A549 (cell line): ENCODE measurements at regions not wholly inside any gene's neighbourhood (a gene's known extent, or its start where the extent isn't known, plus 50 kb on each side); places are given as distances from the start of the nearest gene placed in this dataset.

Experiments
- ATAC-seq, 2 experiments: fragments of 200-7000 bp in 1 of 2; fragments of >200 bp in 1 of 2; cut with Nextera tagmentation in 1 of 2; cut with Tn5 transposase in 1 of 2; 3 replicates each; pipeline versions ENCODE4 v1.8.0 to v1.9.1; 2018 to 2020; ENCODE audit warnings: mild to moderate bottlenecking in 1 of 2, moderate library complexity in 1 of 2
- CTCF ChIA-PET: fragments of 300-600 bp; sonication (Branson Sonifier 250); formaldehyde crosslinking; extraction: SDS; loops from one replicate; lab custom pipeline; 2021; ENCODE audit warnings: antibody characterized with exemption, inconsistent platforms; lab: Yijun Ruan, JAX
- POLR2A ChIA-PET: fragments of 350-600 bp; formaldehyde crosslinking; extraction: SDS; loops from one replicate; lab custom pipeline; 2021; ENCODE audit warnings: antibody characterized with exemption, inconsistent platforms; lab: Yijun Ruan, JAX
- DNase-seq, 2 experiments: peaks; one replicate each; pipeline versions ENCODE4 v3.0.0 to v3.0.0-alpha.2; 2011 to 2016; ENCODE audit warnings: low read depth in 1 of 2, low spot score in 1 of 2
- FAIRE-seq: peaks from 2 replicates; lab custom pipeline; 2011; peaks lifted over from hg19 to GRCh38; lab: Jason Lieb, UNC
- H3K27ac ChIP-seq, 2 experiments: fragments of >200 bp; sonication (Bioruptor Twin); formaldehyde crosslinking; 3 replicates each; pipeline ENCODE4 v1.5.1; 2016 to 2017
- H3K4me1 ChIP-seq: fragments of >200 bp; sonication (Bioruptor Twin); formaldehyde crosslinking; 3 replicates; pipeline ENCODE4 v1.6.1; 2016
- H3K4me2 ChIP-seq: fragments of >200 bp; sonication (Bioruptor Twin); formaldehyde crosslinking; 3 replicates; pipeline ENCODE4 v1.6.1; 2016
- H3K4me3 ChIP-seq: fragments of >200 bp; sonication (Bioruptor Twin); formaldehyde crosslinking; 3 replicates; pipeline ENCODE4 v1.5.1; 2016
- H3K9me3 ChIP-seq: fragments of >200 bp; sonication (Bioruptor Twin); formaldehyde crosslinking; 3 replicates; pipeline ENCODE4 v1.6.1; 2016
- BHLHE40 ChIP-seq: IDR thresholded peaks from 2 replicates; pipeline ENCODE4 v1.6.1; 2012; ENCODE audit warnings: low read depth, low read length, inconsistent platforms
- CEBPB ChIP-seq, 2 experiments: fragments of >200 bp in 1 of 2; sonication (Bioruptor Twin) in 1 of 2; formaldehyde crosslinking in 1 of 2; IDR thresholded peaks; 2 replicates each; pipeline ENCODE4 v1.6.1; 2012 to 2016
- CHD2 ChIP-seq: fragments of 150-350 bp; IDR thresholded peaks from 2 replicates; pipeline ENCODE4 v1.6.1; 2014; ENCODE audit warnings: low read length; ENCODE audit not compliant: partially characterized antibody
- CHD4 ChIP-seq: fragments of 200-600 bp; sonication (generic); IDR thresholded peaks from 2 replicates; pipeline ENCODE4 v1.6.1; 2016; ENCODE audit warnings: antibody characterized with exemption, mild to moderate bottlenecking, borderline replicate concordance
- EHF ChIP-seq: fragments of 250-450 bp; sonication (Bioruptor Pico); IDR thresholded peaks from 2 replicates; pipeline ENCODE4 v1.5.0; 2020; ENCODE audit warnings: mild to moderate bottlenecking
- EHMT2 ChIP-seq: fragments of 200-600 bp; sonication (generic); IDR thresholded peaks from 2 replicates; pipeline ENCODE4 v1.6.1; 2016; ENCODE audit warnings: antibody characterized with exemption, low read depth, mild to moderate bottlenecking, moderate library complexity
- EP300 ChIP-seq, 2 experiments: fragments of >200 bp; sonication (Bioruptor Twin); formaldehyde crosslinking; IDR thresholded peaks; 2 replicates in 1 of 2; 3 replicates in 1 of 2; pipeline ENCODE4 v1.6.1; 2016 to 2017
- ESRRA ChIP-seq: fragments of 150-350 bp; IDR thresholded peaks from 2 replicates; pipeline ENCODE4 v1.6.1; 2014; ENCODE audit warnings: mild to moderate bottlenecking, low read length, borderline replicate concordance
- FOSB ChIP-seq: fragments of 250-450 bp; sonication (Bioruptor Pico); IDR thresholded peaks from 2 replicates; pipeline ENCODE4 v1.5.0; 2020; ENCODE audit warnings: mild to moderate bottlenecking, moderate library complexity
- FOXS1 ChIP-seq: fragments of 250-450 bp; sonication (Bioruptor Pico); IDR thresholded peaks from 2 replicates; pipeline ENCODE4 v1.5.0; 2020; ENCODE audit warnings: mild to moderate bottlenecking, moderate library complexity
- GATA3 ChIP-seq: IDR thresholded peaks from 2 replicates; pipeline ENCODE4 v1.6.1; 2012; ENCODE audit warnings: borderline replicate concordance
- HEYL ChIP-seq: fragments of 250-450 bp; sonication (Bioruptor Pico); IDR thresholded peaks from 2 replicates; pipeline ENCODE4 v1.8.0; 2021; ENCODE audit warnings: mild to moderate bottlenecking, moderate library complexity
- HOXB5 ChIP-seq: fragments of 250-450 bp; sonication (Bioruptor Pico); IDR thresholded peaks from 2 replicates; pipeline ENCODE4 v1.5.0; 2020; ENCODE audit warnings: mild to moderate bottlenecking, moderate library complexity
- JUNB ChIP-seq: fragments of >200 bp; sonication (Bioruptor Twin); formaldehyde crosslinking; IDR thresholded peaks from 2 replicates; pipeline ENCODE4 v1.6.1; 2016
- MAFK ChIP-seq: fragments of 450-650 bp; IDR thresholded peaks from 2 replicates; pipeline ENCODE4 v1.6.1; 2014; ENCODE audit not compliant: partially characterized antibody
- MYC ChIP-seq: IDR thresholded peaks from 2 replicates; pipeline ENCODE4 v1.6.1; 2012; ENCODE audit warnings: mild to moderate bottlenecking, inconsistent platforms, low read length, improper control_type of control experiment, borderline replicate concordance
- NFE2L2 ChIP-seq: fragments of 150-350 bp; conservative IDR thresholded peaks from 2 replicates; pipeline ENCODE4 v1.6.1; 2014; ENCODE audit warnings: low read length
- NR3C1 ChIP-seq: fragments of >200 bp; sonication (Bioruptor Twin); formaldehyde crosslinking; IDR thresholded peaks from 3 replicates; pipeline ENCODE4 v1.6.1; 2017
- PHF8 ChIP-seq: fragments of 200-600 bp; sonication (generic); IDR thresholded peaks from 2 replicates; pipeline ENCODE4 v1.6.1; 2016; ENCODE audit warnings: low read depth, mild to moderate bottlenecking, antibody characterized with exemption, moderate library complexity, borderline replicate concordance
- RAD21 ChIP-seq, 2 experiments: fragments of >200 bp in 1 of 2; sonication (Bioruptor Twin) in 1 of 2; formaldehyde crosslinking in 1 of 2; IDR thresholded peaks in 1 of 2; conservative IDR thresholded peaks in 1 of 2; 2 replicates in 1 of 2; 3 replicates in 1 of 2; pipeline ENCODE4 v1.6.1; 2012 to 2018; ENCODE audit warnings: inconsistent platforms in 1 of 2
- RARB ChIP-seq: fragments of 250-450 bp; sonication (Bioruptor Pico); IDR thresholded peaks from 2 replicates; pipeline ENCODE4 v1.8.0; 2021; ENCODE audit warnings: mild to moderate bottlenecking, moderate library complexity
- RCOR1 ChIP-seq: fragments of 150-350 bp; IDR thresholded peaks from 2 replicates; pipeline ENCODE4 v1.6.1; 2014; ENCODE audit warnings: antibody characterized with exemption, low read length, low read depth
- RNF2 ChIP-seq: fragments of 200-600 bp; sonication (generic); IDR thresholded peaks from 2 replicates; pipeline ENCODE4 v1.6.1; 2016; ENCODE audit warnings: low read depth, mild to moderate bottlenecking, antibody characterized with exemption, moderate library complexity, borderline replicate concordance
- SMC3 ChIP-seq: fragments of >200 bp; sonication (Bioruptor Twin); formaldehyde crosslinking; IDR thresholded peaks from 3 replicates; pipeline ENCODE4 v1.6.1; 2018; ENCODE audit warnings: inconsistent platforms
- TFCP2L1 ChIP-seq: fragments of 250-450 bp; sonication (Bioruptor Pico); IDR thresholded peaks from 2 replicates; pipeline ENCODE4 v1.5.0; 2021; ENCODE audit warnings: mild to moderate bottlenecking
- ZC3H11A ChIP-seq: fragments of 450-650 bp; IDR thresholded peaks from 2 replicates; pipeline ENCODE4 v1.6.1; 2014; ENCODE audit warnings: antibody characterized with exemption, mild to moderate bottlenecking
- ZFP36 ChIP-seq: fragments of 450-650 bp; IDR thresholded peaks from 2 replicates; pipeline ENCODE4 v1.6.1; 2014; ENCODE audit warnings: borderline replicate concordance; ENCODE audit not compliant: partially characterized antibody
- ZNF302 ChIP-seq: fragments of 250-450 bp; sonication (Bioruptor Pico); IDR thresholded peaks from 2 replicates; pipeline ENCODE4 v1.9.0; 2021; ENCODE audit warnings: inconsistent platforms, mild to moderate bottlenecking, moderate library complexity
- WGBS: methylation state at CpG from one replicate; pipeline ENCODE4 v1.1.6; 2017; ENCODE audit errors: missing lambda C conversion rate; 5-methylcytosine and 5-hydroxymethylcytosine counted together
- TF ChIP-seq, protein P1 (sequence below): fragments of >200 bp; sonication (Bioruptor Twin); formaldehyde crosslinking; IDR thresholded peaks from 2 replicates; pipeline ENCODE4 v1.6.1; 2016
- TF ChIP-seq, protein P2 (sequence below): IDR thresholded peaks from 2 replicates; pipeline ENCODE4 v1.6.1; 2012
- TF ChIP-seq, protein P3 (sequence below): IDR thresholded peaks from 2 replicates; pipeline ENCODE4 v1.6.1; 2012
- TF ChIP-seq, protein P4 (sequence below): fragments of 250-450 bp; sonication (Bioruptor Pico); IDR thresholded peaks from 2 replicates; pipeline ENCODE4 v1.5.0; 2020; ENCODE audit warnings: low read depth, mild to moderate bottlenecking, moderate library complexity
- TF ChIP-seq, protein P5 (sequence below): fragments of 150-350 bp; IDR thresholded peaks from 2 replicates; pipeline ENCODE4 v1.6.1; 2014; ENCODE audit warnings: low read depth, mild to moderate bottlenecking, low read length
- TF ChIP-seq, protein P6 (sequence below): IDR thresholded peaks from 2 replicates; pipeline ENCODE4 v1.6.1; 2012; ENCODE audit warnings: low read depth, borderline replicate concordance

DNA sequence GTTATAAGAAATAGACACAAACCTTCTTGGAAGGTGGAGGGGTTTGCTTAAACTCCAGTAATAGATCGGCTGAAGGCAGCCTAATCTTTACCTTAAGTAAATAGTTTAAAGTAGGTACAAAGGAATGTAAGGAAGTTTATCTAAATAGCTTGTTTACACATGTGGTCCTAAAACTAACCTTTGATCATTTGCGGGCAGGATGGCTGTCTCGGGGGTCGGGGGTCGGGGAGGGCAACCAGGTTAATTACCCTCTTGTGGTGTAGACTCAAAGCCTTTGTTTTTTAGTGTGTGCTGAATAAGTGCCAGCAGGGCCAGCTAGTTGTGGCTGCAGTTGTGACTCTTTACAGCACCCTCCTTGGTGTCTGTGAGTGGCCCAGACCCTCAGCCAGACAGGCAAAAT, 256.9 kb upstream of the SESN3 start:
- FAIRE-seq (no peak), DNase-seq (no peak), ATAC-seq (no peak)
- Histone ChIP-seq H3K4me1 (no peaks in the 10 kb centered on the region), H3K4me3 (no peak overlapping the region), H3K9me3 (no peaks in the 10 kb centered on the region), H3K27ac (no peak overlapping the region), H3K4me2 (no peak overlapping the region)
- ChIA-PET POLR2A (no interaction called here), CTCF (interaction anchor here (1.2 kb wide), 1 partner anchor 20 kb away, joined by 4 read pairs; no protein-coding TSS in a partner anchor)
- 10% methylated on average over 5 of the region's 5 CpGs for WGBS
- TF ChIP-seq RNF2 (no peak), ZC3H11A (no peak), CEBPB (IDR thresholded peaks at IDR 0.05) (no peak), HOXB5 (CRISPR knock-in tag) (no peak), FOXS1 (CRISPR knock-in tag) (no peak), ESRRA (no peak), FOSB (CRISPR knock-in tag) (no peak), EHF (CRISPR knock-in tag) (no peak), EHMT2 (no peak), RAD21 (conservative IDR thresholded peaks at IDR 0.05 in 1 of 2, IDR thresholded peaks at IDR 0.05 in 1 of 2) (no peak), EP300 (IDR thresholded peaks at IDR 0.05) (no peak), GATA3 (no peak), BHLHE40 (no peak), NR3C1 (no peak), PHF8 (no peak)
- TF ChIP-seq, protein P1, sequence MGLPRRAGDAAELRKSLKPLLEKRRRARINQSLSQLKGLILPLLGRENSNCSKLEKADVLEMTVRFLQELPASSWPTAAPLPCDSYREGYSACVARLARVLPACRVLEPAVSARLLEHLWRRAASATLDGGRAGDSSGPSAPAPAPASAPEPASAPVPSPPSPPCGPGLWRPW = no peak
- TF ChIP-seq, protein P2, sequence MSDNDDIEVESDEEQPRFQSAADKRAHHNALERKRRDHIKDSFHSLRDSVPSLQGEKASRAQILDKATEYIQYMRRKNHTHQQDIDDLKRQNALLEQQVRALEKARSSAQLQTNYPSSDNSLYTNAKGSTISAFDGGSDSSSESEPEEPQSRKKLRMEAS = no peak
- TF ChIP-seq, protein P3, sequence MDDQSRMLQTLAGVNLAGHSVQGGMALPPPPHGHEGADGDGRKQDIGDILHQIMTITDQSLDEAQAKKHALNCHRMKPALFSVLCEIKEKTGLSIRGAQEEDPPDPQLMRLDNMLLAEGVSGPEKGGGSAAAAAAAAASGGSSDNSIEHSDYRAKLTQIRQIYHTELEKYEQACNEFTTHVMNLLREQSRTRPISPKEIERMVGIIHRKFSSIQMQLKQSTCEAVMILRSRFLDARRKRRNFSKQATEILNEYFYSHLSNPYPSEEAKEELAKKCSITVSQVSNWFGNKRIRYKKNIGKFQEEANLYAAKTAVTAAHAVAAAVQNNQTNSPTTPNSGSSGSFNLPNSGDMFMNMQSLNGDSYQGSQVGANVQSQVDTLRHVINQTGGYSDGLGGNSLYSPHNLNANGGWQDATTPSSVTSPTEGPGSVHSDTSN = no peak

- POLR2A ChIA-PET = no interaction called here
- CTCF ChIA-PET = no interaction called here
- Histone ChIP-seq H3K9me3 (no peaks in the 10 kb centered on the region), H3K4me1 (no peaks in the 10 kb centered on the region), H3K27ac (no peak overlapping the region), H3K4me3 (no peak overlapping the region), H3K4me2 (no peak overlapping the region)
- TF ChIP-seq, protein P4, sequence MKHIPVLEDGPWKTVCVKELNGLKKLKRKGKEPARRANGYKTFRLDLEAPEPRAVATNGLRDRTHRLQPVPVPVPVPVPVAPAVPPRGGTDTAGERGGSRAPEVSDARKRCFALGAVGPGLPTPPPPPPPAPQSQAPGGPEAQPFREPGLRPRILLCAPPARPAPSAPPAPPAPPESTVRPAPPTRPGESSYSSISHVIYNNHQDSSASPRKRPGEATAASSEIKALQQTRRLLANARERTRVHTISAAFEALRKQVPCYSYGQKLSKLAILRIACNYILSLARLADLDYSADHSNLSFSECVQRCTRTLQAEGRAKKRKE (CRISPR knock-in tag) = no peak
- TF ChIP-seq EHF (CRISPR knock-in tag) (no peak), RNF2 (no peak), NFE2L2 (no peak), RCOR1 (no peak), TFCP2L1 (CRISPR knock-in tag) (no peak), HEYL (CRISPR knock-in tag) (no peak), MYC (no peak), CHD2 (no peak), MAFK (no peak), SMC3 (no peak), ZFP36 (no peak), JUNB (no peak), ZNF302 (CRISPR knock-in tag) (no peak), HOXB5 (CRISPR knock-in tag) (no peak), RARB (no peak), CHD4 (no peak)
- TF ChIP-seq, protein P2 = no peak
- TF ChIP-seq, protein P5, sequence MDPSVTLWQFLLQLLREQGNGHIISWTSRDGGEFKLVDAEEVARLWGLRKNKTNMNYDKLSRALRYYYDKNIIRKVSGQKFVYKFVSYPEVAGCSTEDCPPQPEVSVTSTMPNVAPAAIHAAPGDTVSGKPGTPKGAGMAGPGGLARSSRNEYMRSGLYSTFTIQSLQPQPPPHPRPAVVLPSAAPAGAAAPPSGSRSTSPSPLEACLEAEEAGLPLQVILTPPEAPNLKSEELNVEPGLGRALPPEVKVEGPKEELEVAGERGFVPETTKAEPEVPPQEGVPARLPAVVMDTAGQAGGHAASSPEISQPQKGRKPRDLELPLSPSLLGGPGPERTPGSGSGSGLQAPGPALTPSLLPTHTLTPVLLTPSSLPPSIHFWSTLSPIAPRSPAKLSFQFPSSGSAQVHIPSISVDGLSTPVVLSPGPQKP = no peak
- TF ChIP-seq, protein P6, sequence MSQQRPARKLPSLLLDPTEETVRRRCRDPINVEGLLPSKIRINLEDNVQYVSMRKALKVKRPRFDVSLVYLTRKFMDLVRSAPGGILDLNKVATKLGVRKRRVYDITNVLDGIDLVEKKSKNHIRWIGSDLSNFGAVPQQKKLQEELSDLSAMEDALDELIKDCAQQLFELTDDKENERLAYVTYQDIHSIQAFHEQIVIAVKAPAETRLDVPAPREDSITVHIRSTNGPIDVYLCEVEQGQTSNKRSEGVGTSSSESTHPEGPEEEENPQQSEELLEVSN = no peak
- DNase-seq (no peak), FAIRE-seq (no peak), ATAC-seq (no peak)
- 8% methylated on average over 2 of the region's 2 CpGs for WGBS
Measured at GRCh38 chr11:95487391-95487790, 256.4 kb upstream of the SESN3 start.
